Activated CD8-positive, alpha-beta memory T cell treated with anti-CD3 and anti-CD28 coated beads for 36 hours (primary cell): ENCODE measurements at regions not wholly inside any gene's neighbourhood (a gene's known extent, or its start where the extent isn't known, plus 50 kb on each side); places are given as distances from the start of the nearest gene placed in this dataset.
"Not testable (repeated sequence)": the region's sequence is repeated elsewhere in the genome, so short reads cannot be mapped to it uniquely, and the experiment has no call there.

Experiments used
- CTCF ChIA-PET: fragments of 350-600 bp; sonication (Branson Sonifier 250); formaldehyde crosslinking; loops from one replicate; lab custom pipeline; 2021; ENCODE audit warnings: antibody characterized with exemption; lab: Charles Lee
- POLR2A ChIA-PET: fragments of 350-600 bp; sonication (Branson Sonifier 250); formaldehyde crosslinking; loops from one replicate; lab custom pipeline; 2021; ENCODE audit warnings: antibody characterized with exemption; lab: Charles Lee

DNA sequence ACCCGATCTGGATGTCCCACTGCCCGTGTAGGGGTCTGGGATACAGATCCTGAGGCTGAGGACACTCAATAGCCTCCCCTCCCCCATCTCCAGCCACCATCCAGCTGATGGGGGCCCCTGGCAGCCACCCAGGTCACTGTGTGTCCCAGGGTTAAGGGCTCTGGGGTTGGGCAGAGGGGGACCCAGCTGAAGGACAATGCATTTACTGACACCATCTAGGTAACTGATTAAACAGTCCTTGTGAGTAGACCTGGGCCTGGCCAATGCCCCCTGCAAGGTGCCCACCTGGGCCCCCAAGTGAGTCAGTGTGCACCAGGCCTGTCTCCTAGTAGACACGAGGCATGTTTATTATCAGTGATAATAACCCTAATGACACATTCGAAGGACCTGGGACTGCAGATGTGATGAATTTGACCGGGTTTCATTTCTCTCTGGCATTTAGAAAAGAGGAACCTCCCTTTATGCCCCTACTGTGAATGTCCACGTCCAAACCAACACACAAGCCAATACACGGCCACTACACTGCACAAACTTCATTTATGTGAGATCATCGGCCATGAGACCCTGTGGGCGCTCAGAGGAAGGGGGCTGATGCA is 261.9 kb upstream of the FOXF1 start:
- CTCF ChIA-PET, result no interaction called here

DNA sequence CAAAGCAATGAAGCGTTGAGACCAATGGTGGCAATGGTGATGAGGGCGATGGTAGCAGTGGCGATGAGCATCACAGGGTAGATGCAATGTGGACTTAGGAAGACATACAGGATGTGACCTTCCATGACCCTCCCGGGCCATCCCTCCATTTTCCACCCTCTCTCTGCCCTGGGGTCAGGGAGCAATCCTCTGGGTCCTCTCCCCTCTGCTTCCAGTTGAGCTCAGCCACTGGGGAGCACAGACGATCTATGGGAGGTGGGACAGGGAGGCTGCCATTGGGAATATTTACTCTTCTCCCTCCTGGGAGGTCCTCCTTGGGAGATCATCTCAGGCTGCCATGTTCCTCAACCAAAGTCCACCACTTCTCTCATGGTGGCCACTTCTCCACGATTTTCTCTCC is 260.7 kb upstream of the FOXF1 start:
- POLR2A ChIA-PET, result no interaction called here
- CTCF ChIA-PET, result no interaction called here

More for the DNA sequence above, 261.9 kb upstream of the FOXF1 start:
- POLR2A ChIA-PET, result no interaction called here

DNA sequence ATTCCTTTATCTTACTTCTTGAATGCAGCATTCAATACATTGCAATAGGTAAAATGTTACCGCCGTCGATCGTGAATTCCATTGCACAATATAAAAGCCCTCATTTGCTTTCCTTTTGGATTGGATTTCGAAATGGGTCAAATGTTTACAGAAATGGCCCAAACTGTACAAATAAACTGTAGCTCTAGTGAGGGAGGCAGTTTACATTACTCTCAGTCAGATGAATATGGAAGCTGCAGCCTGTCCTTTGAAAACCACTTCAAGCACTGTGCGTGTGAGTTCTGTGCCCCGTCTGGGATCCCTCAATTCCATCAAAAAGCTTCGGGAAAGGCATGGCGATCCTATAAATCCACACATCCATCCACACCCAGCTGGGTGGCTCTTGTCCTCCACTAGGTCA is 258.6 kb upstream of the FOXF1 start:
- ChIA-PET POLR2A (no interaction called here), CTCF (no interaction called here)

DNA sequence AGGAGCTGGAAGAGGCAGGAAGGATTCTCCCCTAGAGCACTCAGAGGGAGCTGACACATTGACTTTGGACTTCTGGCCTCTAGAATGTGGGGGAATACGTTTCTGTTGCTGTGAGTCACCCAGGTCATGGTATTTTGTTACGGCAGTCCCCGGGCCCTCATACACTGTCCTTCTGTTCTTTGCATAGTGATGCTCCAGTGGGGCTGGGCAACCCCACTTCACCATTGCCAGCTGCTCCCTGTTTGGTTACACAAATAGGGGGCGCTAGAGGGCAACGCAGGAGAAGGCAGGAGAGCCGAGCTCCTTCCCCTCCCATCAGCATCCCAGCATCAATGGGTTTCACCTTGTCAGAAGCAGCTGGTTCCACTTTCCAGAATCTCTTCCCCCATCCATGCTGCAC is 257.7 kb upstream of the FOXF1 start:
- CTCF ChIA-PET, result interaction anchor here (0.6 kb wide), 1 partner anchor 839 kb away, joined by 3 read pairs; no protein-coding TSS in a partner anchor
- POLR2A ChIA-PET, result no interaction called here

DNA sequence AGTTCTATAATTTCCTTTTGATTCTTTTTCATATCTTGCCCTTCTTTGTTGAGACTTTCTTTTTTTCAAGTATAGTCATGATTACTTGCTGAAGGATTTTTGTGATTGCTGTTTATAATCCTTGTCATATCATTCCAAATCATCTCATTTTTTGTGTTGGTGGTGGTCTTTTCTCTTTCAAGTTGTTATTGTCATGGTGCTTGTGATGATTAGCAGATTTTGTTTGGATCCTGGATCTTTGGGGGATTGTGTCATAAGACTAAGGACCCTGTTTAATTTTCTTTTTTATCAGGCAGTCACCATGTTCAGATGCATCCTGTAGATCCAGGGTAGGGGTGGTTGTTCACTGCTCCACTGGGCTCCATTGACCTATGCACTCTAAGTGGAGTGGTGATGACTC is 254.4 kb upstream of the FOXF1 start:
- ChIA-PET CTCF (no interaction called here), POLR2A (no interaction called here)

DNA sequence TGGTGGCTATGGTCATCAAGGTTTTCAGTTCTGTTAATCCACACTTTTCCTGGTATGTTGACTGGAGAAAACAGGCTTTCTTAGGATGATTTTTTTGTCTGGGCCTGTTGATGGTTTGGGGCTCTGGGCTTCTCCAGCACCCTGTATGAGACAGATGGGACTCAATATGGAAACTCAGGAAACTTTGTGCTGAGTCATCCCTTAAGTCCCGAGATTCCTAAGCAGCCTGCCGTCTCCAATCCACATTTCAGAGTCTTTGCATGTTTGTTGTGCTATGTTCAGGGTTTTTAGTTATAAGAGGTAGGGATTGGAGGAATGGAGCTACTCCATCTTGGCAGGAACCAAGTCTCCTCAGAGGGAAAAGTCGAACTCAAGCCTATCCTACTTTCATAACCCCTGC is 253.3 kb upstream of the FOXF1 start:
- POLR2A ChIA-PET, result no interaction called here
- CTCF ChIA-PET, result no interaction called here

DNA sequence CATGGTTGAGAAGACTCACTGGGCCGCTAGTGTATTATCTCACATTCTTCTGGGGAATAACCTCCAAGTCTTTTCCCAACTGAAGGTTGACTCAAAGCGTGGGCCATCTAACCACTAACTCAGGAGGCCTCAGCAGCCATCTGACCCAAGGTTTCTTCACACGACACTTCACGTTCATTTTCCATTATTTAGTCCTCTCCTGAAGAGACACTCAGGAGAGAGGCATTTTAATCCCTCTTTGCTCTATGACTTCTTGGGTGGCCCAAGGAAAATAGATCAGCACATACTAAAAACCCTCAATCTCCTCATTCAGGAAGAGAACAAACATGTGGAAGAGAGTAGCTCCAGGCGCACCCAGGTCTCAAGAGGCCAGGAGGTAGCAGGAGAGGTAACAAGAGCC is 252.8 kb upstream of the FOXF1 start:
- POLR2A ChIA-PET, result no interaction called here

DNA sequence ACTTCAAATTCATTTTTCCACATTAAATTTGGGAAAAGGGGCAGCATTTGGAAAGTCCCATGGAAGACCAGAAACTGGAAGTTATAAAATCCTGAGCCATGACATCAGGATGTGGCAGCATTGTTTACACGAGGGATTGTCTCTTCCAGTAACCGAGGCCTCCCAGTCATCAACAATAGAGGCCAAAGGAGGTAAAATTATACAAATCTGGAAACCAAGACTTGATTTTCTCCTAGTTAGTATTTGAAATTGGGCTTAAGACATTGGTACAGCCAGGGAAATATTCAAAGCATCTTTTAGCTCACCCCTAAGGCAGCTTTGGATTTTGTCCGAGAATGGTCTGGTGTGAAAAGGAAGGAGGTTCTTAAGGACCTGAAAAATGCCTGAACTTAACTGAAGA is 251.6 kb upstream of the FOXF1 start:
- CTCF ChIA-PET, result no interaction called here
- POLR2A ChIA-PET, result no interaction called here

More for the DNA sequence above, 252.8 kb upstream of the FOXF1 start:
- CTCF ChIA-PET, result no interaction called here

DNA sequence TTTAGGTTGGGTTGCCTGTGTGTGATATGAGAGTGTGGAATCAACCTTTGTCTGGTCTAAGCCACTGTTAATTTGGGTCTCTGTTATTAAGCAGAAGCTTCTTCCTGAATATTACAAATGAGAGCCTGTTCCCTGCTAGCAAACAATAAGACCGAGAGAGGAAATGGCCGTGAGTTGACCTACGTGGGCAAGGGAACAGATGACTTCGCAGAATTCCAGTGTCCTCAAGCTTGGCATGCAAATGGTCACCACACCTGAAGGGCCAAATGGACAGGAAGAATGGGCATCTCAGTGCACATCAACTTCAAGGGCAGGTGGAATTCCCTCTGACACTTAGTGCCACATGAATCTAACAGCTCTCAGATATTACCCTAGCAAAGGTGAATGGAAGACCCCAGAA is 250.8 kb upstream of the FOXF1 start:
- CTCF ChIA-PET, result no interaction called here

DNA sequence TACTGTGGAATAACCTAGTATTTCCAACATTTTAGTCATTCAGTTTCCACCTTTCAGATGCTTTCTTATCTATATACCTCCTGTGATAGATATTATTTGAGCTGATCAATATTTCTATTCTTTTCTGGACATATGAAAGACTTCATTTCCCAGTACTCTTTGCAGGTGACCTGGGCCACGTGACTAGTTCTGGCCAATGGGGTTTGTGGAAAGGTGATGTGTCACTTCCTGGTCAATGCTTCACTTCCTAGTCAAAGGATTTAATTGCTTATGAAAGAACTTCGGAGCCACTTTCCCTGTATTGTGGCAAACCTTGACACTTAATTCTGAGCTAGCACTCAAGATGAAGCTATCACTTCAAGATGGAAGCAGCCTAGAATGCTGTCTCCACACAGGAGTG is 248.9 kb upstream of the FOXF1 start:
- ChIA-PET CTCF (no interaction called here), POLR2A (no interaction called here)

More for the DNA sequence above, 250.8 kb upstream of the FOXF1 start:
- POLR2A ChIA-PET, result no interaction called here

DNA sequence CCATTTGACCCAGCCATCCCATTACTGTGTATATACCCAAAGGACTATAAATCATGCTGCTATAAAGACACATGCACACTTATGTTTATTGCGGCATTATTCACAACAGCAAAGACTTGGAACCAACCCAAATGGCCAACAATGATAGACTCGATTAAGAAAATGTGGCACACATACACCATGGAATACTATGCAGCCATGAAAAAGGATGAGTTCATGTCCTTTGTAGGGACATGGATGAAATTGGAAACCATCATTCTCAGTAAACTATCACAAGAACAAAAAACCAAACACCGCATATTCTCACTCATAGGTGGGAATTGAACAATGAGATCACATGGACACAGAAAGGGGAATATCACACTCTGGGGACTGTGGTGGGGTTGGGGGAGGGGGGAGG is 242.7 kb upstream of the FOXF1 start:
- CTCF ChIA-PET, POLR2A ChIA-PET: not testable (repeated sequence)

DNA sequence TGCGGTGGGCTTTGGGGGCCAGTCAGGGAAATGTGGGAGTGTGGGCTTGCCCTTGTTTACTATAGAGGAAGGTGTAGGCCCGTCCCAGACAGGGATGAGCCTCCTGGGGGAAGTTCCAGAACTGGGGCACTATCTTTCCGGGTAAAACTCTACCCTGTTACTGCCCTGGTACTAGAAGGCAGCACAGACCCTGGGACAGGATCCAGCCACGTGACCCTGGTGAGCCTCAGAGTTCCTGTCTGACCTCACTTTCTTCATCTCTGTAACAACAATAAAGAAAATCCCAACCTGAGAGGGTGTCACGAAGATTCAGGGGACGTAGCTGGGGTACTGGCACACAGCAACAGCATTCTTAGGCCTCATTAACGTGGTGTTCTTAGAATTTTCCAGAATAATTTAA is 239.6 kb upstream of the FOXF1 start:
- CTCF ChIA-PET, result no interaction called here
- POLR2A ChIA-PET, result no interaction called here

DNA sequence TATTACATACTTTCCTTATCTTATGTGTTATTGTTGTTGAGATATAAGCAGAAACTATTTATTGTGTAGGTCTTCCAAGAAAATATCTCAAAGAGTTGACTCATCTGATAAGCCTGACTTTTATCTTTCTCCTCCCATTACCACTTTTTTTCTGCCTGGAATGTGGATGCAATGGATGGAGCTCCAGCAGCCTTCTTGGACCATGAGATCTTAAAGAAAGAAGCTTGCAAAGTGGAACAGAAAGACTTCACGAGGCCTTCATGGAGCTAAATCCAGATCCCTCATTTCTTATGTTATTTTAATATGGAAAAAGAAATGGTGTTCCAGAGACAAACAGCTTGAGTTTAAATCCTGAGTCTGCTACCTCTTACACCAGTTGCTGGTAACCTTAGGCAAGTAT is 237.6 kb upstream of the FOXF1 start:
- CTCF ChIA-PET, result no interaction called here
- POLR2A ChIA-PET, result no interaction called here

DNA sequence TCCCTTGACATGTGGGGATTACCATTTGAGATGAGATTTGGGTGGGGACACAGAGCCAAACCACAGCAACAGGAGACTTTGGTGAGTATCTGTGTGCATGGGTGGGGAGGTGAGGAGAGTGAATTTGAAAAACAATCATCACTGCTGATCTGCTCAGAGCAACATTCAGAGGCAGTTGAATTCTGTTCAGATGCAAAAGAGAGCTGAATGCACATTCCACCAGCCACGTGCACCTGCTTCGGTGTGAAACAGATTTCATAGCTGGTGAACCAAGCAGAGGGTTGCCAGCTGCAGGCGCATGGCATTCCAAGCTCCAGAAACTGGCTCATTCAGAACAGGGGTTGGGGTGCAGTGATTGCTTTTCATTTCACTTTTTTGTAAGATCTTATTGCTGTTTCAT is 233.1 kb upstream of the FOXF1 start:
- ChIA-PET POLR2A (no interaction called here), CTCF (no interaction called here)

DNA sequence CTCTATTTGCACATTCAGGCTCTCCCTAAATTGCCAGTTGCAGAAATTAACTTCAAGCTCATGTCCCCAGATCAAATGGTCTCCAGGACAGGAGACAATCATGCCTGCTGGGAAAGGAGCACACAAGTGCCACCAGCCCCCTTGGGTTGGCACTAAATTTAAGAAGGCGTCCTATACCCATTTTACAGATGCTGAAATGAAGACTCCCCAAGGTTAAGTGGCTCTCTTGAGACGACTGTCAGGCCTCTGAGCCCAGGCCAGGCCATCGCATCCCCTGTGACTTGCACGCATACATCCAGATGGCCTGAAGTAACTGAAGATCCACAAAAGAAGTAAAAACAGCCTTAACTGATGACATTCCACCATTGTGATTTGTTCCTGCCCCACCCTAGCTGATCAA is 232.5 kb upstream of the FOXF1 start:
- POLR2A ChIA-PET, CTCF ChIA-PET: not testable (repeated sequence)

DNA sequence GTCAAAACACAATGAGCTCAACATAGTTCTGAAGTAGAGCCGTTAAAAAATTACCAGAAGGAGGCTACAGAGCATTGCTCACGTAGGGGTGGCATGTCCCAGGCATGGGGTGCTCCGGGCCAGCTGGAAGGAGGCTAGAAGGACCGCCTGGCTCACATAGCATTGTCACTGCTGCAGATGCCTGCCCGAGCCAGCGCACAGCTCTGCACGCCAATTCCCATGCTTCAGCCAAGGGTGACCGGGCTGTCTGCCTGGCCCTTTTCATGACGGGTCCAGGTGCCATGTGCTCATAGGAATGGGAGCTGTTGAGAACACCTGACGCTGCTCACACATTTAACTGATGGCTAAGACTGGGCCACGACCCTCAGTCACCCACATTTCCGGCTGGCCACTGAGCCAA is 228.9 kb upstream of the FOXF1 start:
- POLR2A ChIA-PET, result no interaction called here
- CTCF ChIA-PET, result no interaction called here

DNA sequence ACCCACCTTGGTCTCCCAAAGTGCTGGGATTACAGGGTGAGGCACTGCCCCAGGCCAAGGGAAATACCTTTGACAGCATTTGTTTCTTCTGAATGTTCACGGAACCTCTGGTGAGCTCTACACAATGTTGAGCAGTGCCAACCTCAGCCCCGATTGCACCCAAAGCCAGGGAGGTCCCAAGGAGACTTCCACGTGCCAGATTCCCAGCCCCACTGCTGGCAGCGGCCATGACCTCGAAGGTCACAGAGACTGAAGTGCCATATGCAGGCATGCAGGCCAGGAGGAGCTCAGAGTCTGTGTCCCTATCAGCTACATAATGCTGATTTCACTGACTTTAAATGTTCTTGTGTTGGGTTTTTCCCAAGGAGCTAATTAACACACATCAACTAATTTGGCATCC is 226.4 kb upstream of the FOXF1 start:
- ChIA-PET POLR2A (no interaction called here), CTCF (no interaction called here)

DNA sequence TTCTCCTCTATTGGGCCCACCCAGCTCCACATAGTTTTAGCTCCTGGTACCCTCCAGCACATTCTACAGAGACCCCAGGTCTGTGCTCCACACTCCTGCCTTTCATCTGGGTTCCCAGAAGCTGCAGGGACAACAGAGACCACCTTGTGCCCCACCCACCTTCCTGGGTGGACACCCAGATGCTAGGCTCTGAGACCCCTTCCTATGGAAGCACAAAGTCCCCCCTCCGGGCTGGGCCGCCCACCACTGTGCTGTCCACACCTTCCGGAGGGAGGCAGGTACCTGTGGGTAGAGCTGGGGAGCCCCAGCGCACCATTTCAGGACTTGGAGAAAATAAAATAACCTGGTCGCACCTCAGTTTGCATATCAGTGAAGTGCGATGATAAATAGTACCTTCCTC is 224.9 kb upstream of the FOXF1 start:
- ChIA-PET POLR2A (interaction anchor here (0.6 kb wide), 1 partner anchor 1361 kb away, joined by 5 read pairs; no protein-coding TSS in a partner anchor), CTCF (no interaction called here)

DNA sequence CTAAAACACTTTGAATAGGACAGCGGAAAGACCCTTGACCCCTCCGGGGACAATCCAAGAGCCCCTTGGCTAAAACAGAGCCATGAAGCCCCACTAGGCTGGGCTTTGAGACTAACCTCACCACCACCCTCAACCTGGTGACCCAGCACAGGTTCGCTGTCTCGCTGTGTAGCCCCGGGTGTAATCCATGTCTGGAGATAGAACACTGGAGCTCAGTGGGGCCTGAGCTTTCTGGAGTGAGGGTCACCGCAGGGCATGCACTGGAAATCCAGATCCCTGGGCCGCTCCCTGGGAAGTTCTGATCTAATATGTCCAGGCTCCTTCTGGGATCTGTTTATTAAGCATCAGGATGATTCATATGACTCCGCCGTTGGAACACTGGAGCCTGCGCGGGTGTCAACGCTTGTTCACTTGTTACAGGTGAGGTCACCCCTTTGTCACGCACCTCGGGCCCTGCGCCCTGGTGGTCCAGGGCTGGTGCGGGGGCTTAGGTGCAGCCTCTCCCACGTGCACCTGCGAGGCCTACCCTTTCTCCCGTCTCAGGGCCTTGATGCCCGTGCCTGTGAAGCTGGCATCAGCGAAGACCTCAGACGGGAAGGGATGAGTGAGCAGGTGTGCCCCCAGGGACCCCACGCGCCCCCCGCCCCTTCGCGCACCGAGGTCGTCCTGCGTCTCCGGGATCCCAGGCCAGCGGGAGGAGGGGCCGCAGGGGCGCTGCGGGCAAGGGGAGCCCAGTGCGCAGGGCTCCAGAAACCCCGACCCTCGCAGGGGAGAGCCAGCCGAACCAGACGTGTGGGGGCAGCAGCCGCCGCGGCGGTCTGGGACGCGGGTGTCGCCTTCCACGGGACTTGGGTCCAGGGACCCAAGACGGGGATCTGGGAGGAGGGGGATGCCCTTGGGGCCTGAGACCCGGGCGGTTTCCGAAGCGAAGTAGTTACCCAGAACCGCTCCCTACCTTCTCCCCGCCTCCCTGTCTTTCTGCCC is 224.1 kb upstream of the FOXF1 start:
- CTCF ChIA-PET, result no interaction called here
- POLR2A ChIA-PET, result interaction anchor here (0.6 kb wide), 1 partner anchor 1360 kb away, joined by 5 read pairs; no protein-coding TSS in a partner anchor

DNA sequence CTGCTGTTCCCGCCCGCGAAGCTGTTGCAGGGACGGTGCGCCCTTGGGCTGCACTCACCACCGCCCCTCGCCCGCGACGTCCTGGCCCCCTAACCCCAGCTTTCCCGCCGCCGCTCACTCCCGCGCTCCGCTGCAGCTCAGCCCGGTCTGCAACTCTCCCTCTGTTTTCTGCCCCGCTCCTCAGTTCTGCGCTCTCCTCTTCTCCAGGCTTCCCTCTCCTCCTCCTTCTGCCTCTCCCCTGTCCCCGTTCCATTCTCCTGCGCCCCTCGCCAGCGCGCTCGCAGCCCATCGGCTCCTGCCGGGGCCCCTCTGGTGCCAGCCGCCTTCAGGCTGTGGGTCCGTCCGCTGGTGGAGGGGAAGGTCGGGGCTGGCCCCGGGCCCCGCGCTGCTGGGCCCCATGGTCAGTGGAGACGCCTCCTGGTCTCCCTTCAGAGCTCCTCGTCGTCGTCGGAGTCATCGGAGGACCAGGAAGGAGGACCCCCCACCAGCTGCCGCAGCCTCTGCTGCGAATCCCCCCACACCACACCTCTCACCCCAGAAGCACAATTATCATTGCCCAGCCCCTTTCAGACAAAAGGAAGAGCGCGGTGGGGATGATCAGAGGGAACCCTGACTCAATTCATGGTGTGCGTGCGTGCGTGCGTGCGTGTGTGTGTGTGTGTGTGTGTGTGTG is 223.2 kb upstream of the FOXF1 start:
- CTCF ChIA-PET, result no interaction called here
- POLR2A ChIA-PET, result no interaction called here
